GM19467 (cell line): ENCODE measurements at regions not wholly inside any gene's neighbourhood (a gene's known extent, or its start where the extent isn't known, plus 50 kb on each side); places are given as distances from the start of the nearest gene placed in this dataset.
A peak's percentile ranks its signal among the peaks of the same experiment; 100 is the strongest.

Experiments
- ATAC-seq: cut with Tn5 transposase; IDR thresholded peaks from one replicate; pipeline ENCODE4 v1.9.1; 2021; ENCODE audit warnings: mild to moderate bottlenecking, moderate library complexity; ENCODE audit not compliant: unreplicated experiment

DNA sequence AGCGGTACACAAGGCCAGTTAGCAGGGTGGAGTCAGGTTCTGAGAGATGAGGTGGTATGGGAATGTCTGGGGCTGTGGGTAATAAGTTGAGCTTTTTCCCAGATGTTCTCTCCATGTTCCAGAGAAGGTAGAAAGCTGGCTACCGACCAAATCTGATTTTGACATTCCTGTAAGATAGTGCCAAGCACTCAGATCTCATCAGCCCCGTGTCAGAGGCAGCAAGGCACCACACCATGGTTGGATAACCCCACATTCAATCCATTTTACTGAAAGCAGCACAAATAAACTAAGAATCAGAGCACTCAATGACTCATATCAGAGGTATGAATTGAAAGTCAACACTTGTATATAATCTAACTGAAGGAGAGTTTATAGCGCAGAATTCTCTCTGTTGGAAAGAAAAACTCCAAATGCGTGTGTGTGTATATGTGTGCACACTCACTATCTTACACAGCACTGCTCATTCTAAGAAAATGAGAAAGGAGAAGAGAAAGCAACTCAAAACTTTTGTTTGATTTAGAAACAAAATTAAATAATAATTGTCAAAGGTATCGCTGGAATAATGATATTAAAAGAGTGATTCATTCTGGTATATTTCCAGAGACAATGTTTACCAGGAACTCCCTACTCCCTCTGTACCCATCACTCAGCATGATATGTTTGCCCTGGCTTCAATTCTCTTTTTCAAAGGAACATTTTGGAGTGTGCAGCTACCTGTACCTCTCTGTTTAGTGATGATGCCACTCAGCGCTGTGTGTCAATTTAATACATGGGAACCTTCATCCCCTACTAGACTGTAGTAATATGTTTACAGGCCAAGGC lies 375.1 kb upstream of the ID2 start:
- no peak for ATAC-seq

DNA sequence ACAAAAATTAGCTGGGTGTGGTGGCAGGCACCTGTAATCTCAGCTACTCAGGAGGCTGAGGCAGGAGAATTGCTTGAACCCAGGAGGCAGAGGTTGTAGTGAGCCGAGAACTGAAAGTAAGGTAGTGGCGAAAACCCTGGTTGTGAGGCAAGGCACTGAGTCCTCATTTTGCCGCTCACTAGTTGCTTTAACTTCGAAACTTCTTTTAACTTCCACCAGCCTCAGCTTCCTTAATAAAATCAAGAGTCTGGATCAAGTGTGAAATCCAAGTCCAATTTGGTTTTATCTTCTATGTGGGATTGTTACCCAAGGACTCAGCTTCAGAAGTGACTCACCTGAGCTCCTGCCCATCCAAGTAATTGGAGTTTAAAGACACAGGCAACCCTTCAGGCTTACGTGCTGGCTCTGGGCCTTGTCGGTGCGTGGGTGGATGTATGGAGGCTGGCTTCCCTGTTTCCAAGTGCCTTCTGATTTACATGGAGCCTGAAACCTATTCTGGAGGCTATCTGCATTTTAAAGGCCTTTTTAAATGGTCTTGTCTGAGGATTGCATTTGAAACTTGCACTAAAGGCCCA lies 374.2 kb upstream of the ID2 start:
- ATAC-seq, result no peak

DNA sequence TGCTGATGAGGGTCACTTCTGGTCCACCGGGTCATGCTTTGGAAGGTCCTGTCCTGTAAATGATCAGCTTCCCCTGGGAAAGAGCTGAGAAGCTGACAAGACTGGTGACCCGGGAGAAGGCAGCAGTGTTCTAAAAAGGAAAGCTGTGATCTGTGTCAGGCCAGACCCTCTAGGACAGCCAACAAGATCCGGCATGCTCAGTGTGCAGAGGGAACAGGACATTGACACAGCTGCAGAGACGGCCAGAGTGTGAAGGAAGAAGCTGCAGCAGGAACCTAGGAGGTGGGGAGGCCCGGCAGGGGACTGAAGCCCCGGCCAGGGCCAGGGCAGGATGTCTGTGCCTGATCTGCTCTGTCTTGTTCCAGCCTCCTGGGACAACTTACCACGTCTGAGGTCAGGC lies 372.7 kb upstream of the ID2 start:
- no peak for ATAC-seq

DNA sequence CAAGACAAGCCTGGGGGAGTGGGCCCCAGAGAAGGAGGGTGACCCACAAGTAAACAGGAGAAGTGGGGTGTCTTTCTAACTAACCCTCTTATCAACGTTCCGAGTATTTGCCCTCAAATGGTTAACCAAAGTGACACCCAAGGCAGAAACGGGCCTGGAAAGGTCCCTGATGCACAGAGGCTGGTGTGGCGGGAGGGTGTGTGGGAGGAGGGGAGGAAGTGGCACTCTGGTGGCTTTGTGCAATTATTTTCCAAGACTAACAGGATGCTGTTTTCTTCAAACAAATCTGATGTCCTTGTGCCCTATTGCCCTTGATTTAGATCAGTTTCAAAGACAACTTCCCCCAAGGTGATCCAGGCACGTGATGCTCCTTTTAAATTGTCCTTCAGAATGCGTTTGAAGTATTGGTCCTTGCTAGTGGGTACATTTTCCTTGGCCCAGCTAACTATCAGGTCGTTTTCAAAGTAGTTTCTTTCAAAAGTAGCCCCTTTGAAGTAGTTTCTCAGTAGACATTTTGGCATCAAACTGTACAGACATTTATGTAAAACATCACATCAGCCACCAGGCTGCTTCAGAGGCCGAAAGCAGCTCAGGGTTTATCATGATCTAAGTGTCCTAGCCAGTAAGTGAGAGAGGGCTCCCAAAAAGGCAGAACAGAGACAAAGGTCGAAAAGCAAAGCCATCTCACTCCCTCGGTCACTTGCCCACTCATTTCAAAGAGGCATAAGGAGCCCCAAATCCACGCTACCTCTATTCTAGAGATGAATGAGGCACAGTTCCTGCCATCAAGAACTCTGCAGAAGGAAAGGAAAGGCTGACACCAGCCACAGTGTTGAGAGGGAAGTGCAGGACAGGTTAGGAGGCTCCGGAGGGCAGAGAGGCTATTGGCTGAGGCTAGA lies 371.1 kb upstream of the ID2 start:
- no peak for ATAC-seq

DNA sequence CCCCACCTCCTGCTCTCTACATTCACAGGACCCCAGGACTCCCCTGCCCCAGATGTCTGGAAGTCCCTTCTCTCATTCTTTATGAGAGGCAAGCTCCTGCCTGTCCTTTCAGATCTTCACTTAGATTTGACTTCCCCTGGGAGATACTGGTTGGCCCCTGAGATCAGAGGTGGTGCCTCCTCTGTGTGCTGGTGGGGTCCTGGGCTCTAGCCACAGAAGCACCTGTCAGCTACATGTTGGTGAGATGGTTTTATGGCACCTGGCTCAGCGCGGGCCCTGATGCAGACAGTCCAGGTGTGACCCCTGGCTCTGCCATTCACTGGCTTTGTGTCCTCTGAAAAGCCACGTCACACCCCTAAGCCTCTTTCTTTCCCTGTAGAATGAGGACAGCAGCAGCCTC lies 369.6 kb upstream of the ID2 start:
- ATAC-seq, result no peak

DNA sequence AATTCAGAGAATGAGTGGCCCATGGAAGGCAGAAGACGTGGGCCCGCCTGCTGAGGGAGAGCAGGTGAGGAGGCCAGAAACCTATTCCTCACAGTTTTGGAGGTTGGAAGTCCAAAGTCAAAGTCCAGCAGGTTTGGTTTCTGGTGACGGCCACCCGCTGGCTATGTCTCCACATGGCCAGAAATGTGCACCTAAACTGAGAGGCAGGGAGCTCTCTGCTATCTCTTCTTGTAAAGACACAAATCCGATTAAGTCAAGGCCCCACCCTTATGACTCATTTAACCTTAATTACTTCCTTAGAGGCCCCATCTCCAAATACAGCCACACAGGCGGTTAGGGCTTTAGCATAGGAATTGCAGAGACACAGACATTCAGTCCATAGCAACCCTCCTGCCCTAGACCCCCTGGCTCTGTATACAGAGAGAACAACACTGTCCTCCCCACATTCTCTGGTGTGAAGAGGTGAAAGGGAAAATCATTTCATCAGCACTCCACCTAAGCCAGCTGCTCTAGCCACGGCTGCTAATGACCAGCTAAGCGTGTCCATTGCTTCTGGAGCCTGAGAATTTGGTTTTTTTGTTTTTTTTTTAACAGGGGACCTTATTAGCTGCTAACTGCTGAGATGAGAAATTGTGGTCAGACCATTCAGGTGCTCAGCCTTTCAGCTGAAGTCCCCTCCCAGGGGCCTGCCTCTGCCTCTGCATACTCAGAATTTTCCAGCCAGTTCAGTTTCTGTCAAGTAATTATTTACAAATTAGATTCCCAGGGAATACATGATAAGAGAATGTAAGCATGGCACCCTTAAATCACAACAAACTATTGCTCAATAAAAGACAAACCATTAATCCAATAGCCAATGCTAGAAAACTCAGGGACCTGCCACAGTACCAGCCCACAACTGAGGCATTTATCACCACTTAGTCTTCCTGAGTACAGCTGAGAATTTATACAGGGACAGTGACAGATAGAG lies 368.7 kb upstream of the ID2 start:
- ATAC-seq, result peak; percentile 75

DNA sequence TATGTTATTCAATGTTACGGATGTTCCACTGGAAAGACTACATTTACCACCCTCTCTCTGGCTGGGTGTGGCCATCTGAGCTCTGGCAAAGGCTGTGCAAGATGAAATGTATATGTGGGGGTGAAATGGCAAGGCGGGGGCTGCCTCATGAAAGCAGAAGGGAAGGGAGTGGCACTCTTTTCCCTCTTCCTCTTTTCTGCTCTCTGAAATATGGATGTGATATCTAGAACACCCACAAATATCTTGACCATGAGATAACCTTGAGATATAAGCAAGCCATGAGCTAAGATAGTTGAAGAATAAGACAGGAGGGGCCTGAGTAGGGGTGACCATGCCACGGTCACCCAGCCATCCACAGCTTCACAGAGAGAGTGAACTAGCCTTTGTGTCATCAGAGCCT lies 367.8 kb upstream of the ID2 start:
- no peak for ATAC-seq

DNA sequence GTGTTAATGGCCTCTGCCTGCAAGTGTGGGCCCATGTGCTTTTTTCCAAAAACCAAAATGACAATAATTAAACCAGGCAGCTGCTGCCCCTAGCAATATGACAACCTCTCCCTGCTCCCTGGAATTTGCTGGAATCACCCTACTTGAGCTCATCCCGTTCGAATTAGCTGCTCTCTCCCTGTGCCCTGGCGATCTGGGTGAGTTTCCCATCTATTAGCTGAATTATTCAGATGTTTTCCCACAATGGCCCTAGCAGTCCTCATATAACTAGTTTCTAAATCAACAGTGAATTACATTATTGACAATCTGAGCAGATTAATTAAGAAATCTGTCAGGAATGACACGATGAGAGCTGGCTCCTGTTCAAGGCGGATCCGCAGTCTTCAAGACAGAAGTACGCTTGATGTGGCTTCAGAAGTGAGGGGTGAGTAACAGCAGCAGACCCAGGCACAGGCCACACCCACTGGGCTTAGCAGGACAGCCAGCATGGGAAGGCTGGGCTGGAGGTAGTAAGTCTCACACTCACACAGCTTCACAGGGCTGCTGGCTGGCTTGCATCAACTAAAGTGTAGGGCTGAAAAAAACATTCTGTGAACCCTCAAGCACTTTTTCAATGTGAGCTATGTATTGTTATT lies 366.2 kb upstream of the ID2 start:
- no peak for ATAC-seq

DNA sequence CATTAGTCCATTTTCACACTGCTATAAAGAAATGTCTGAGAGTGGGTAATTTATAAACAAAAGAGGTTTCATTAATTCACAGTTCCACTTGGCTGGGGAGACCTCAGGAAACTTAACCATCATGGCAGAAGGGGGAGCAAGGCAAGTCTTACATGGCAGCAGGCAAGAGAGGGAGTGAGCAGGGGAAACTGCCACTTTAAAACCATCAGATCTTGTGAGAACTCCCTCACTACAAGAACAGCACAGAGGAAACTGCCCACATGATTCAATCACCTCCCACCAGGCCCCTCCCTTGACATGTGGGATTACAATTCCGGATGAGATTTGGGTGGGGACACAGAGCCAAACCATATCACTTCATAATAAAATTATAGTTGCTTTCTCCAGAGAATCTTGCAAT lies 365.5 kb upstream of the ID2 start:
- no peak for ATAC-seq

DNA sequence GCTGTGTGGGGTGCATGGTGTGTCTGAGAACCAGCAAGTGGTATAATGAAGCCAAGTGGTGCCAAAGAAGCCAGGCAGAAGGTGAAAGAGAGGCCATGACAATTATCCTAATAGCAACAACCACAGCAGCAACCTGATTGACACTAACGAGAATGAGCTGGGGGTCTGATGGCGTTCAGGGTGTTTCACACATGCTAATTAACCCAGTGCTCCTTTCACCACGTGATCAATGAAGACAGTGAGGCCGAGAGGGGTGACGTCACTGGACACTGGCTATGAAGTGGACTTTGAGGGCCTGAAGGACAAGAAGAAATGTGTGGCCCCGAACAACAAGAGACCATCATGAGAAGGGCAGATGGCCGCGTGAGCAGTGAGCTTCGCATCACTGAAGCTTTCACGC lies 364.4 kb upstream of the ID2 start:
- no peak for ATAC-seq

DNA sequence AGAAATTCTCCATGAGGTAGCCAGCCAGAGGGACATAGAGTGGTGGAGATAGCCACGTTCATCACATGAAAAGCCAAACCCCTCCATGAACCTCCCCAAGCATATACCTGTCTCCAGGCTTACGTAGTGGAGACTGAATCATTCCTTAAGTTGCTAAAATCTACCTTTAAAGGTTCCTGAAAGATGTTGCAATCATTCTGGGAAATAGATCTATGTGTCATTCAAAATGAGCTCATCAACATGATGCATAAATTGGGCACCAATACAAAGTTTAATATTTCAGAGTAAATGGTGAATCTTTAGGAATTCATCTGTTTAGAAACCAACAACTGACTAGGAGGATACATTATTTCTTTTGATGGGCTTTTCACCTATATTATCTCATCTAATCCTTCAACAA lies 362.6 kb upstream of the ID2 start:
- ATAC-seq, result no peak

DNA sequence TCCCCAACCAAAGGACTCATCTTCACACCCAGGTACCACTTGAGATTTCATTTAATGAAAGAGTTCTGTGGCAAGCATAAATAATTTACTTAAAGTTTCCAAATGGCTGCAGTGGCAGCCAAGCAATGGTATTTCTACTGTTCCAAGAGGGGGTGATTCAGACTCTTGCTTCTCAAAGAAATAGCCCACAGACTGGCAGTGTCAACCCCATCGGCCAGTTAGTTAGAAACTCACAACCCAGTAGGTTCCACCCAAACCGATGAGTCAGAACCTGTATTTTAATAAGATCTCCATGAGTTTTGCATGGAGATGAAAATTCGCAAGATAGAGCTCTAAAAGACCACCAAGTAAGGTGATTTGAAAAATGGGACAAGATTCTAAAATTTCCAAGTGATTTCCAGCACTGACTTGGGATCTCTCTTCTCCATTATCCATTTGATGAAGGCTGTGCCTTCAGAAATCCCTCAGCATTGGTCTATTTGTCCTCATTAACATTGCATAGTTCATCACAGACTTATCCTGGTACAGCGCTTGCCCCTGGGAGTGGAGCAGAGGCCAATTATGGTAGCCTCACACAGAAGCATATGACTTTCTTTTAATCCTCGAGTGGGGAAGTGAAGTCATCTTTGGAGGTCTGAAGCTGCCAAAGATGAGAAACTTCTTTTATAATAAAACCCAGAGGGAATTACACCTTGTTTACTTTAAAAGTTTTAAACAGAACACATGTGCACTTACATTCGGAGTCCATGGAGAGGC lies 361.4 kb upstream of the ID2 start:
- no peak for ATAC-seq

DNA sequence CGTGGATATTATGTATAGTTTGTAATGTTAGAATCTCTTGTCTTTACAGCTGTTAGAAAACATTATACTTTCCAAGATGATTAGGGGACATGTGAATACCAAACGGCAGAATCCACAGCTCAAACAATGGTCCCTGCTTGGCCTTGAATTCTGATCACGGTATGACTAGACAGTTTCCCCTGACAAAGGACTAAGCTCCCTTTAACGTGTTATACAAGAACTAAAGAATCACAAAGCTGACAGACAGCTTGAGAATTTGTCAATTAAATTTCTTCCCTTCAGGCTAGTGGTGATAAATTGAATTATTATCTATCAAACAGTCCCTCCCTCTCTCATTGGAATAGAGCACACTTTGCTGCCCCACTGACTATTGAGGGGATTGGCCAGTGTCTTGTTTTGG lies 359.2 kb upstream of the ID2 start:
- ATAC-seq, result no peak

DNA sequence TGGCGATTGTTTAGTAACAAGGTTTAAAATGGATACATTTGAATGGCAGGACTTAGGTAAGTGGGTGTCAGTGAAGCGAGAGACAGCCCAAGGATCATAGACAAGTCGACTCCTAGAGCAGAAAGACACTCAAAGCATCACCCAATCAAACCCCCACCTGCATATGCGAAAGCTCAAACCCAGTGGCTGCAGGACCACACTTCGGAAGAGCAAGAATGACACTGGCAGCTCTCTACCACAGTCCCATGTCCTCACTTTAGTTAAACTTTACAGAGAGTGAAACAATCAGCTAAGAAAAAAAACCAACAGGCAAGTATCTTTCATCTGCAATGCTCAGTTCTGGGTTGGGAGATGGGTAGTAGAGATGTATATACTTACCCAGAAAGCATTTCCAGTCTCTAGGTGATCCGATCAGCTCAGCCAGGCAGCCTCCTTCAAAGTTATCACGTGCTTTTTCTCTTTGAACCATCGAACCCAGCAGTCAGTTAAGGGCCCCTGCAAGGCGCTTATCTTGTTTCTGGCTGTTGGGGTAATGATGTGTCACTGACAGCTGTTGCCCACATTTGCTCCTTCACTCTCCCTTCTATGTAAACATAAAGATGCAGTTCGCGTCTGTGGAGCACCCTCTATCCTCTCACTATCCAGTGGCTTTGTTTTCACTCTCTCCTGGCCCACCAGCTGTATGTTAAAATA lies 357.5 kb upstream of the ID2 start:
- no peak for ATAC-seq

DNA sequence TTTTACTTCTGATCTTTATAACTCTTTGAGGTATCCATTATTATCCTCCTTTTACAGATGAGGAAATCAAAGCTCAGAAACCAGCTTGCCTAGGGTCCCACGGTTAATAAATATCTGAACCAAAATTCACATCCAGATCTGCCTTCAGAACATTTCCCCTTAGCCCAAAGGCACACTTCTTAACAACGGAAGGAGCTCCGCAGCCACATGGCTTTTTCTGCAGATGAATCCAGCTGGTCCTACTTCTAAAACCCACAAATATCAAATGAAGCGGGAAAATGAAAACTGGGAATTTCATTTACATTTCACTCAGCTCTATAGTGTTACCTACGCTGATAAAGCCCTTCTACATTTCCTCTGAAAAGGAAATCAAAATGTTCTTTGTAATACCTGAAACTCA lies 357.0 kb upstream of the ID2 start:
- ATAC-seq, result no peak

DNA sequence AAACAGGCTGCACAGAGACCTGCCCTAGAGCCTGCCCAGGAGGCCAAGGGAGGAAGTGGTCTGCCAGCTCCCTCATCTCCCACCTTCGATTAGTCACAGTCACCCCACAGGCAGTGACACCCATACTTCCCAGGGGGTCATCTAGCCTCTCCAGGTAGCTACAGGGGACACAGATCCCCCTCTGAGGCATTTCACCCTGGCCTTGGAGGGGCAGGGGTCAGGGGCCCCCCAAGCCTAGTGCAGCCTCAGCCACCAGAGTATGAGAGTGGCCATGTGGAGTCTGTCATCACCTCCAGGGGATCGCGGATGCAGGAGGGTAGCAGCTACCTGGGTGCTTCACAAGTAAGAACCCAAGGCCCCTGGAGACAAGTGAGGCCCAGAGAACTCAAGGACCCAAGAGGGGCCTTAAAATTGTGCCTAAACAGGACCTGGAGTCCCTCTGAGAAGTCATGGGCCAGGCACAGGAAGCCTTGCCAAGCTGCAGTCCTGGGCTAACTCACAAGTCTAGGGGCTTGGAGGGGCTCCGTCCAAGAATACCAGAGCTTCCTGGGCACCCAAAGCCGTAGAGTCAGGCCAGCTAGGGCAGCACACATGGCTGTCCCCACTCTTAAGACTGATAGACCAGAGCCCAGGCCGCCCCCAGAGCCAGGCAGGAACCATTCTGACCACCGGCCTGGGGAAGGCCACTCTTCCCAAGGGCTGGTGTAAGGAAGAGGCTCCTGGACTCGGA lies 354.3 kb upstream of the ID2 start:
- no peak for ATAC-seq

DNA sequence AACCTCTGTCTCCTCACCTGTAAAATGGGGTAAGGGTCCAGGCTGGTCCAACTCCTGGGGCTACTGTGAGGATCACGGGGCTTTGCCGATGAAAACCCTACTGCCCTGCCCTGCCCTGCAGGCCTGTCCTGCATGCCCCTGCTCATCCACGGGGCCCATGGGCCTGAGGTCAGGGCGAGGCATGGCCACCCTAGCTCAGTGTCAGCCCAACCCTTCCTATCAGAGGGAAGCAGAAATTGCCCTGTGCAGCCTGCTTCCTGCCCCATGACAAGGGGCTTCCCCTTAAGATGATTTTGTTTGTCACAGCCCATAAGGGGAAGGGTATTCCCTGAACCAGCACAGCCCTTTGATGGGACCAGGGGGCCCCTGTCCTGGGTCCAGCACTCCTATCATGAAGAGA lies 353.6 kb upstream of the ID2 start:
- no peak for ATAC-seq
